ENCODE measurements at regions not wholly inside any gene's neighbourhood (a gene's known extent, or its start where the extent isn't known, plus 50 kb on each side); places are given as distances from the start of the nearest gene placed in this dataset.

DNA sequence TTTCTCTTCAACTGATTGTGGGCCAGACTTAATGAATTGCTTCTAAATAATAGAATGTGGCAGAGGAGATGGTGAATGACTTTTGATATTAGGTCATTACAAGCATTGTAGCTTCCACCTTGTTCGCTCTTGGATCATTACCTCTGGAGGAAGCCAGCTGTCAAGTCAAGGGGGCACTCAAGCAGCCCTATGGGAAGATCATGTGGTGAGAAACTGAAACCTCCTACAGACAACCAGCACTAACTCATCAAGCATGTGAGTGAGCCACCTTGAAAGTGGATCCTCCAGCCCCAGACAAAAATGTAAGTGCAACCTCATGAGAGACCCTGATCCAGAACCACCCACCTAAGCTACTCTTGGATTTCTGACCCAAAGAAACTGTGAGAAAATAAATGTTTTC, 109.8 kb upstream of the TBC1D5 start:
- TF ChIP-seq CTCF (IDR thresholded peaks at IDR 0.05): no peak
- no peak for TF ChIP-seq EP300 (IDR thresholded peaks at IDR 0.05)
- no peak for TF ChIP-seq POLR2A (IDR thresholded peaks at IDR 0.05)
- no peak for TF ChIP-seq POLR2AphosphoS5 (IDR thresholded peaks at IDR 0.05)

Measured in stomach (tissue), 4 donors.